ENCODE measurements at regions not wholly inside any gene's neighbourhood (a gene's known extent, or its start where the extent isn't known, plus 50 kb on each side); places are given as distances from the start of the nearest gene placed in this dataset.

- no peak for TF ChIP-seq CTCF (IDR thresholded peaks at IDR 0.05)
- TF ChIP-seq POLR2A (IDR thresholded peaks at IDR 0.05): no peak
These were observed 162.3 kb upstream of the PPP2R2B start for GRCh38 chr5:147040856-147041255.
